HCT116 (cell line): ENCODE measurements at regions not wholly inside any gene's neighbourhood (a gene's known extent, or its start where the extent isn't known, plus 50 kb on each side); places are given as distances from the start of the nearest gene placed in this dataset.

Source experiments
- ATAC-seq: fragments of 200-7000 bp; cut with Tn5 transposase; 2 replicates; pipeline ENCODE4 v1.9.1; 2020; ENCODE audit warnings: mild to moderate bottlenecking, moderate library complexity
- BruUV-seq: library from RNA; stranded (reverse); fragments of 400-500 nt; replicated peaks from 2 replicates; lab custom pipeline; 2021; lab: Mats Ljungman, UMichigan
- CTCF ChIA-PET: fragments of 300-600 bp; sonication (Branson Sonifier 250); formaldehyde crosslinking; loops from one replicate; lab custom pipeline; 2021; ENCODE audit warnings: antibody characterized with exemption; lab: Charles Lee
- POLR2A ChIA-PET: fragments of 300-600, 350-600 bp; sonication (Branson Sonifier 250); formaldehyde crosslinking; loops from one replicate; lab custom pipeline; 2021; ENCODE audit warnings: antibody characterized with exemption; lab: Charles Lee
- RAD21 ChIA-PET, 2 experiments: fragments of 300-600 bp; sonication (Branson Sonifier 250); formaldehyde crosslinking; loops; one replicate each; lab custom pipeline; 2023; ENCODE audit warnings: low total read pairs in 2 of 2; ENCODE audit not compliant: uncharacterized antibody in 2 of 2, unreplicated experiment in 2 of 2, low non-redundant PET in 1 of 2; lab: Charles Lee
- DNase-seq: peaks from one replicate; pipeline ENCODE4 v3.0.0-alpha.2; 2010; ENCODE audit warnings: low read depth, low spot score
- H2AFZ ChIP-seq: fragments of 200-600 bp; shearing (Covaris generic), sonication (generic); 2 replicates; pipeline ENCODE4 v1.6.1; 2017; ENCODE audit warnings: low read depth, mixed run types, mixed read lengths, antibody characterized with exemption, low read length; ENCODE audit not compliant: poor library complexity, severe bottlenecking
- H3K27ac ChIP-seq: 2 replicates; pipeline ENCODE4 v1.5.1; 2012; ENCODE audit warnings: low read depth, low read length
- H3K27me3 ChIP-seq: fragments of 200-600 bp; sonication (generic); 2 replicates; pipeline ENCODE4 v1.6.1; 2016; ENCODE audit warnings: mixed run types, low read length, mixed read lengths; ENCODE audit not compliant: insufficient read depth
- H3K36me3 ChIP-seq, 2 experiments: fragments of 200-500 bp in 1 of 2; fragments of 200-600 bp in 1 of 2; sonication (Bioruptor generic) in 1 of 2; sonication (generic) in 1 of 2; 2 replicates each; pipeline versions ENCODE4 v1.5.1 to v1.6.1; 2014 to 2016; ENCODE audit warnings: low read length in 2 of 2, inconsistent platforms in 1 of 2, mixed read lengths in 1 of 2, mixed run types in 1 of 2; ENCODE audit not compliant: insufficient read depth in 2 of 2, control insufficient read depth in 1 of 2
- H3K4me1 ChIP-seq, 2 experiments: fragments of 200-600 bp in 1 of 2; sonication (generic) in 1 of 2; 2 replicates each; pipeline versions ENCODE4 v1.5.1 to v1.6.1; 2012 to 2017; ENCODE audit warnings: low read length in 2 of 2, inconsistent platforms in 1 of 2, mild to moderate bottlenecking in 1 of 2, mixed read lengths in 1 of 2, mixed run types in 1 of 2, moderate library complexity in 1 of 2; ENCODE audit not compliant: insufficient read depth in 2 of 2, control insufficient read depth in 1 of 2
- H3K4me2 ChIP-seq: fragments of 200-600 bp; sonication (generic); 2 replicates; pipeline ENCODE4 v1.6.1; 2017; ENCODE audit warnings: mixed run types, low read length, mixed read lengths
- H3K4me3 ChIP-seq, 2 experiments: fragments of 200-600 bp in 1 of 2; sonication (generic) in 1 of 2; replicated peaks in 1 of 2; 2 replicates each; pipeline ENCODE4 v1.5.1; 2011 to 2016; ENCODE audit warnings: low read length in 2 of 2, control low read depth in 1 of 2, low read depth in 1 of 2, mild to moderate bottlenecking in 1 of 2, mixed read lengths in 1 of 2, mixed run types in 1 of 2
- H3K79me2 ChIP-seq: fragments of 200-600 bp; sonication (generic); 2 replicates; pipeline ENCODE4 v1.6.1; 2017; ENCODE audit warnings: mild to moderate bottlenecking, mixed run types, low read length, moderate library complexity, mixed read lengths; ENCODE audit not compliant: insufficient read depth
- H3K9ac ChIP-seq: fragments of 200-600 bp; sonication (generic); 2 replicates; pipeline ENCODE4 v1.6.1; 2016; ENCODE audit warnings: low read length, mixed read lengths
- H3K9me2 ChIP-seq: fragments of 200-600 bp; sonication (generic), shearing (Covaris generic); 2 replicates; pipeline ENCODE4 v1.6.1; 2017; ENCODE audit warnings: mixed run types, mild to moderate bottlenecking, moderate library complexity; ENCODE audit not compliant: insufficient read depth
- H3K9me3 ChIP-seq, 2 experiments: fragments of 200-500 bp in 1 of 2; fragments of 200-600 bp in 1 of 2; sonication (Bioruptor generic) in 1 of 2; sonication (generic) in 1 of 2; 2 replicates each; pipeline ENCODE4 v1.6.1; 2014 to 2017; ENCODE audit warnings: low read length in 2 of 2, mixed read lengths in 2 of 2, inconsistent platforms in 1 of 2, low read depth in 1 of 2, mild to moderate bottlenecking in 1 of 2, mixed run types in 1 of 2, moderate library complexity in 1 of 2; ENCODE audit not compliant: control insufficient read depth in 1 of 2, insufficient read depth in 1 of 2
- H4K20me1 ChIP-seq: fragments of 200-600 bp; sonication (generic), shearing (Covaris generic); 2 replicates; pipeline ENCODE4 v1.6.1; 2017; ENCODE audit warnings: mixed run types, mild to moderate bottlenecking, moderate library complexity; ENCODE audit not compliant: insufficient read depth
- CBX3 ChIP-seq: IDR thresholded peaks from 2 replicates; pipeline ENCODE4 v1.6.1; 2012; ENCODE audit warnings: low read depth
- ELF1 ChIP-seq: IDR thresholded peaks from 2 replicates; pipeline ENCODE4 v1.6.1; 2012; ENCODE audit warnings: low read depth, borderline replicate concordance
- EZH2 ChIP-seq: fragments of 200-600 bp; sonication (generic); IDR thresholded peaks from 2 replicates; pipeline ENCODE4 v1.6.1; 2017; ENCODE audit warnings: antibody characterized with exemption, mixed run types
- EZH2phosphoT487 ChIP-seq: fragments of 200-600 bp; IDR thresholded peaks from 2 replicates; pipeline ENCODE4 v1.6.1; 2018; ENCODE audit warnings: antibody characterized with exemption, borderline replicate concordance
- FOSL1 ChIP-seq: IDR thresholded peaks from 2 replicates; pipeline ENCODE4 v1.6.1; 2012; ENCODE audit warnings: low read depth
- SIN3A ChIP-seq: IDR thresholded peaks from 2 replicates; pipeline ENCODE4 v1.6.1; 2012; ENCODE audit warnings: low read depth
- SP1 ChIP-seq: IDR thresholded peaks from 2 replicates; pipeline ENCODE4 v1.6.1; 2012; ENCODE audit warnings: low read depth
- SRF ChIP-seq: IDR thresholded peaks from 2 replicates; pipeline ENCODE4 v1.6.1; 2012; ENCODE audit warnings: low read depth
- YY1 ChIP-seq: IDR thresholded peaks from 2 replicates; pipeline ENCODE4 v1.6.1; 2011; ENCODE audit warnings: low read length, low read depth, moderate library complexity, mild to moderate bottlenecking; ENCODE audit not compliant: insufficient replicate concordance; ENCODE audit errors: extremely low read depth
- ZNF274 ChIP-seq: fragments of 200-500 bp; sonication (Bioruptor generic); IDR thresholded peaks from 2 replicates; pipeline ENCODE4 v1.6.1; 2014; ENCODE audit warnings: mild to moderate bottlenecking, low read depth, low read length, inconsistent platforms
- intact Hi-C: fragments of 100-400 bp; cut with micrococcal nuclease; formaldehyde crosslinking; loops from 2 replicates; pipeline ENCODE4 v1.10.0; 2022
- TF ChIP-seq, protein P1 (sequence below), 3 experiments: fragments of 200-600 bp in 1 of 3; sonication (generic) in 1 of 3; IDR thresholded peaks in 2 of 3; conservative IDR thresholded peaks in 1 of 3; 2 replicates each; pipeline ENCODE4 v1.5.1; 2012 to 2017; ENCODE audit warnings: low read depth in 2 of 3, low read length in 2 of 3, antibody characterized with exemption in 1 of 3, borderline replicate concordance in 1 of 3, control low read depth in 1 of 3, mild to moderate bottlenecking in 1 of 3, mixed read lengths in 1 of 3, mixed run types in 1 of 3, moderate library complexity in 1 of 3; ENCODE audit not compliant: insufficient read depth in 1 of 3
- TF ChIP-seq, protein P2 (sequence below): IDR thresholded peaks from 2 replicates; pipeline ENCODE4 v1.6.1; 2012
- TF ChIP-seq, protein P3 (sequence below): IDR thresholded peaks from 2 replicates; pipeline ENCODE4 v1.6.1; 2012

DNA sequence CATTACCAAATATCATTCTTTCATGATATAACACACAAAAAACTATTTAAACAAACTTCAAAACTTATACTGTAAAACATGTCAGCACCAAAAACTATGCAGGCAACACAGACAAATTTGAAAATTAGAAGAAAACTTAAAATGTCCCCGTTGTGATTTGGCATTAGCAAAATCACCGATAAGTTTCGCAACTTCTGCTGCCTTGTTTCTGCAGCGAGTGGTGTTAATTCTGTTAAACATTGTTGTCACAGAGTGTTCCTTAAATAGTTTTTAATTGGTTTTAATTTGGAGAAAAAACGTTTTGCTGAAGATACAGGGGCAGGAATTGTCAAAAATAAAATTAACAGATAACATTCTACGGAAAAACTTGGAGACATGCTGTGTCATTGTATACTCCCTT, 160.6 kb downstream of the RPLP1 start:
- TF ChIP-seq FOSL1: no peak
- TF ChIP-seq, protein P1, sequence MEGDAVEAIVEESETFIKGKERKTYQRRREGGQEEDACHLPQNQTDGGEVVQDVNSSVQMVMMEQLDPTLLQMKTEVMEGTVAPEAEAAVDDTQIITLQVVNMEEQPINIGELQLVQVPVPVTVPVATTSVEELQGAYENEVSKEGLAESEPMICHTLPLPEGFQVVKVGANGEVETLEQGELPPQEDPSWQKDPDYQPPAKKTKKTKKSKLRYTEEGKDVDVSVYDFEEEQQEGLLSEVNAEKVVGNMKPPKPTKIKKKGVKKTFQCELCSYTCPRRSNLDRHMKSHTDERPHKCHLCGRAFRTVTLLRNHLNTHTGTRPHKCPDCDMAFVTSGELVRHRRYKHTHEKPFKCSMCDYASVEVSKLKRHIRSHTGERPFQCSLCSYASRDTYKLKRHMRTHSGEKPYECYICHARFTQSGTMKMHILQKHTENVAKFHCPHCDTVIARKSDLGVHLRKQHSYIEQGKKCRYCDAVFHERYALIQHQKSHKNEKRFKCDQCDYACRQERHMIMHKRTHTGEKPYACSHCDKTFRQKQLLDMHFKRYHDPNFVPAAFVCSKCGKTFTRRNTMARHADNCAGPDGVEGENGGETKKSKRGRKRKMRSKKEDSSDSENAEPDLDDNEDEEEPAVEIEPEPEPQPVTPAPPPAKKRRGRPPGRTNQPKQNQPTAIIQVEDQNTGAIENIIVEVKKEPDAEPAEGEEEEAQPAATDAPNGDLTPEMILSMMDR (IDR thresholded peaks at IDR 0.05 in 2 of 3, conservative IDR thresholded peaks at IDR 0.05 in 1 of 3; ENCODE audit: borderline replicate concordance in 1 of 3, insufficient read depth in 1 of 3, low read depth in 2 of 3, low read length in 2 of 3): no peak
- no peak for TF ChIP-seq YY1
- no peak for TF ChIP-seq ZNF274
- no peak for TF ChIP-seq EZH2phosphoT487
- TF ChIP-seq EZH2: no peak
- TF ChIP-seq SRF: no peak
- no peak for TF ChIP-seq ELF1
- TF ChIP-seq, protein P2, sequence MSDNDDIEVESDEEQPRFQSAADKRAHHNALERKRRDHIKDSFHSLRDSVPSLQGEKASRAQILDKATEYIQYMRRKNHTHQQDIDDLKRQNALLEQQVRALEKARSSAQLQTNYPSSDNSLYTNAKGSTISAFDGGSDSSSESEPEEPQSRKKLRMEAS: no peak
- TF ChIP-seq CBX3: no peak
- TF ChIP-seq, protein P3, sequence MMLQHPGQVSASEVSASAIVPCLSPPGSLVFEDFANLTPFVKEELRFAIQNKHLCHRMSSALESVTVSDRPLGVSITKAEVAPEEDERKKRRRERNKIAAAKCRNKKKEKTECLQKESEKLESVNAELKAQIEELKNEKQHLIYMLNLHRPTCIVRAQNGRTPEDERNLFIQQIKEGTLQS: no peak
- no peak for TF ChIP-seq SP1
- TF ChIP-seq SIN3A: no peak
- Histone ChIP-seq H2AFZ (no peak overlapping the region), H3K4me1 (no peaks in the 10 kb centered on the region), H3K4me3 (no peak overlapping the region), H3K9me2 (no peaks in the 10 kb centered on the region), H3K27me3 (0 out of 2 replicates have a peak, but pooled peaks cover 5% of the 10 kb centered on the region), H3K9me3 (no peaks in the 10 kb centered on the region), H4K20me1 (no peaks in the 10 kb centered on the region), H3K4me2 (no peak overlapping the region), H3K9ac (no peak overlapping the region), H3K36me3 (no peaks in the 10 kb centered on the region), H3K79me2 (no peaks in the 10 kb centered on the region), H3K27ac (no peak overlapping the region)
- BruUV-seq: no TSS peak
- CTCF ChIA-PET: no interaction called here
- RAD21 ChIA-PET: no interaction called here
- POLR2A ChIA-PET: no interaction called here
- ATAC-seq (no peak), DNase-seq (no peak)
- intact Hi-C loops: no loop called here
